T-helper 1 cell treated with Interleukin-12 subunit alpha and Interleukin-12 subunit beta and Interleukin-4 antibody, amounts not matched to agents 30 μg/mL and 1 μg/mL, for 36 hours (primary cell): ENCODE measurements at regions not wholly inside any gene's neighbourhood (a gene's known extent, or its start where the extent isn't known, plus 50 kb on each side); places are given as distances from the start of the nearest gene placed in this dataset.
"Not testable (repeated sequence)": the region's sequence is repeated elsewhere in the genome, so short reads cannot be mapped to it uniquely, and the experiment has no call there.

Source experiments
- H3K27ac Mint-ChIP-seq: one replicate; pipeline ENCODE4 v1.8.0; 2021; ENCODE audit warnings: mild to moderate bottlenecking, mixed read lengths
- H3K27me3 Mint-ChIP-seq: one replicate; pipeline ENCODE4 v1.8.0; 2021; ENCODE audit warnings: low read depth, mixed read lengths
- H3K36me3 Mint-ChIP-seq: one replicate; pipeline ENCODE4 v1.8.0; 2021; ENCODE audit warnings: low read depth, mixed read lengths
- H3K4me1 Mint-ChIP-seq: one replicate; pipeline ENCODE4 v1.8.0; 2021; ENCODE audit warnings: low read depth, mixed read lengths
- H3K4me3 Mint-ChIP-seq: one replicate; pipeline ENCODE4 v1.8.0; 2021; ENCODE audit warnings: mild to moderate bottlenecking, moderate library complexity, mixed read lengths
- H3K9me3 Mint-ChIP-seq: one replicate; pipeline ENCODE4 v1.8.0; 2021; ENCODE audit warnings: mixed read lengths

GRCh38 chr2:83879127-83879526 lies 580.0 kb downstream of the SUCLG1 start:
- Mint-ChIP-seq H3K4me3 (no peak overlapping the region), H3K36me3 (no peaks in the 10 kb centered on the region), H3K4me1 (no peaks in the 10 kb centered on the region), H3K27ac (no peak overlapping the region), H3K9me3 (peaks cover 38% of the 10 kb centered on the region), H3K27me3 (no peaks in the 10 kb centered on the region)

- peaks cover 43% of the 10 kb centered on the region for H3K9me3 Mint-ChIP-seq
- not testable (repeated sequence) for H3K4me1 Mint-ChIP-seq, H3K36me3 Mint-ChIP-seq, H3K4me3 Mint-ChIP-seq, H3K27me3 Mint-ChIP-seq, H3K27ac Mint-ChIP-seq
Observed at GRCh38 chr2:83877261-83877660, 581.8 kb downstream of the SUCLG1 start.

DNA sequence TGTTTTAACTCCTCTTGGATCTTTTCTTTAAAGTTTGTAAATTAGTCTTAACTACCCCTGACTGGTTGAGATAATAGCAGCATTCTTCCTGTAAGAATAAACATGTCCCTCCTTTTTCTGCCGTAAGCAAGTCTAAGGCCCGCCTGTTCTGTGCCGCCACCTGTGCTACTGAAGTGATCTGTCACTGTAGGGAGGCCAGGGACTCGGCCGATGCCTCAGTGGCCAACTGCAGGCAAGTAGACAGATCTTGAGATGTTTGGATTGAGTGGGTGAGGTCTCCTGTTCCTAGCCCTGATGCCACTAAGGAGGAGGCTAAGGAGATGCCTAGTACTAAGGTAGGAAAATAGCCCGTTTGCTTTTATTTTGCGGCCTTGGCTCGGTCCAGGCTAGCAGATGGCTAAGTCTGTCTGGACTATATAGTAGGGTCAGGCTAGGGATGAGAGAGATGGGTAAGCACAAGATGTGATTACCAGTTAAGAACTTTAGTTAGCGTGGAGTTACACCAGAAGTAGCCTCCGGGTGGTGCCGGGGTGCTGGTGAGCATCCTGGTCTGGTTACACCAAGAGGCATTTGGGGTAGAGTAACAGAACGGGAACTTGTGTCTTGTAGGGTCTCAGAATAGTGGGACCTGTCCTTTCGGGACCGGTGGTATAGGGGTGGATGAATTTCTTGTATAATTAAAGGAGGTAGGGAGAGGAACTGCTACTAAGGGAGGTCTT lies 584.2 kb downstream of the SUCLG1 start:
- H3K4me3 Mint-ChIP-seq: no peak overlapping the region
- H3K27me3 Mint-ChIP-seq: no peaks in the 10 kb centered on the region
- H3K9me3 Mint-ChIP-seq: peaks cover 41% of the 10 kb centered on the region
- H3K27ac Mint-ChIP-seq: no peak overlapping the region
- H3K36me3 Mint-ChIP-seq: no peaks in the 10 kb centered on the region
- no peaks in the 10 kb centered on the region for H3K4me1 Mint-ChIP-seq

DNA sequence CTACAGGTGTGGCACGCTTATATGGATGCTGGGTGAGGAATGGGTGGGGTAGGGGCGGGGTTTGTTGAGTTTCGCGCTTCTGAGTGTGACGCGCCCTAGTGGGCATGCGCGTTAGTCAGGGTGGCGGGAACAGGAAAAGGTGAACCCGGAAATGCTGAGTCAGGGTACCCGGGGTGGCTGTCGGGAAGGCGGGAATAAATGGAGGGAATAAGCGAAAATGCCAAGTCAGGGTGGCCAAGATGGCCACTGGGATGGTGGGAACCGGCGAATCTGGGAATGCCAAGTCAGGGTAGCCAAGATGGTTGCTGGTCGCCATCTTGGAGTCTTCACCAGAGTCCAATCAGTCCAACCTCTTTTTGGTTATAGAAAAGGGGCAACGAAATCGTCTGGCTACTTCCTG lies 585.0 kb downstream of the SUCLG1 start:
- Mint-ChIP-seq H3K36me3 (no peaks in the 10 kb centered on the region), H3K9me3 (peaks cover 41% of the 10 kb centered on the region), H3K27me3 (no peaks in the 10 kb centered on the region), H3K4me3 (no peak overlapping the region), H3K4me1 (no peaks in the 10 kb centered on the region), H3K27ac (no peak overlapping the region)

GRCh38 chr2:83873110-83873509 lies 586.0 kb downstream of the SUCLG1 start:
- no peak overlapping the region for H3K4me3 Mint-ChIP-seq
- H3K9me3 Mint-ChIP-seq: peaks cover 34% of the 10 kb centered on the region
- H3K27me3 Mint-ChIP-seq: no peaks in the 10 kb centered on the region
- no peaks in the 10 kb centered on the region for H3K4me1 Mint-ChIP-seq
- H3K36me3 Mint-ChIP-seq: no peaks in the 10 kb centered on the region
- no peak overlapping the region for H3K27ac Mint-ChIP-seq

GRCh38 chr2:83866211-83866610 lies 592.9 kb downstream of the SUCLG1 start:
- no peak overlapping the region for H3K4me3 Mint-ChIP-seq
- H3K36me3 Mint-ChIP-seq: no peaks in the 10 kb centered on the region
- no peaks in the 10 kb centered on the region for H3K4me1 Mint-ChIP-seq
- H3K9me3 Mint-ChIP-seq: no peaks in the 10 kb centered on the region
- no peak overlapping the region for H3K27ac Mint-ChIP-seq
- no peaks in the 10 kb centered on the region for H3K27me3 Mint-ChIP-seq

DNA sequence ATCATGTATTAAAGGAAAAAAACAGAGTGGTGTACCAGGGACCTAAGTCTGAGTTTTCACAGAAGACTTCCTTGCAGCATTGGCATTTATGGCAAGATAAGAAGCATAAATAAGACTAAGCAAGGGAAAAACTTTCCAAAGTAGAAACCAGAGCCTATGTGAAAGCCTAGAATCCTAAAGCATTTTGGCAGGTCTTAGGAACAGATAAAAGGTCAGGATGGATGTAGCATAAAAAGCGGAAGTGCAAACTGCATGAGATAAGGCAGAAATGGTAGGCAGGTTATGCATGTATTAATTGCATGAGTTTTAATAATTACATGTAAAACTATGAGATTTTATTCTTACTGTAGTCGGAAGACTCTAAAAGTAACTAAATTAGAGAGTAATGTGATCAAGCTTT lies 596.5 kb downstream of the SUCLG1 start:
- Mint-ChIP-seq H3K4me3 (no peak overlapping the region), H3K27me3 (no peaks in the 10 kb centered on the region), H3K27ac (no peak overlapping the region), H3K9me3 (no peaks in the 10 kb centered on the region), H3K36me3 (no peaks in the 10 kb centered on the region), H3K4me1 (no peaks in the 10 kb centered on the region)

GRCh38 chr2:83860320-83860719 lies 598.8 kb downstream of the SUCLG1 start:
- H3K27ac Mint-ChIP-seq: no peak overlapping the region
- H3K4me1 Mint-ChIP-seq: no peaks in the 10 kb centered on the region
- H3K36me3 Mint-ChIP-seq: no peaks in the 10 kb centered on the region
- no peaks in the 10 kb centered on the region for H3K27me3 Mint-ChIP-seq
- H3K9me3 Mint-ChIP-seq: no peaks in the 10 kb centered on the region
- H3K4me3 Mint-ChIP-seq: no peak overlapping the region

GRCh38 chr2:83859553-83859952 lies 599.5 kb downstream of the SUCLG1 start:
- H3K4me3 Mint-ChIP-seq: no peak overlapping the region
- H3K4me1 Mint-ChIP-seq: no peaks in the 10 kb centered on the region
- no peak overlapping the region for H3K27ac Mint-ChIP-seq
- no peaks in the 10 kb centered on the region for H3K36me3 Mint-ChIP-seq
- H3K27me3 Mint-ChIP-seq: no peaks in the 10 kb centered on the region
- H3K9me3 Mint-ChIP-seq: no peaks in the 10 kb centered on the region

GRCh38 chr2:83851066-83851465 lies 608.0 kb downstream of the SUCLG1 start:
- H3K9me3 Mint-ChIP-seq: no peaks in the 10 kb centered on the region
- no peak overlapping the region for H3K4me3 Mint-ChIP-seq
- H3K36me3 Mint-ChIP-seq: no peaks in the 10 kb centered on the region
- H3K4me1 Mint-ChIP-seq: no peaks in the 10 kb centered on the region
- H3K27ac Mint-ChIP-seq: no peak overlapping the region
- H3K27me3 Mint-ChIP-seq: no peaks in the 10 kb centered on the region

- no peaks in the 10 kb centered on the region for H3K27me3 Mint-ChIP-seq
- H3K27ac Mint-ChIP-seq: no peak overlapping the region
- H3K9me3 Mint-ChIP-seq: no peaks in the 10 kb centered on the region
- H3K36me3 Mint-ChIP-seq: no peaks in the 10 kb centered on the region
- no peak overlapping the region for H3K4me3 Mint-ChIP-seq
- no peaks in the 10 kb centered on the region for H3K4me1 Mint-ChIP-seq
Observed at GRCh38 chr2:83850071-83850725, 608.9 kb downstream of the SUCLG1 start.

- Mint-ChIP-seq H3K27me3 (no peaks in the 10 kb centered on the region), H3K36me3 (no peaks in the 10 kb centered on the region), H3K4me1 (no peaks in the 10 kb centered on the region), H3K27ac (no peak overlapping the region), H3K4me3 (no peak overlapping the region), H3K9me3 (no peaks in the 10 kb centered on the region)
Observed at GRCh38 chr2:83844490-83844889, 614.6 kb downstream of the SUCLG1 start.

GRCh38 chr2:83842421-83842820 lies 616.7 kb downstream of the SUCLG1 start:
- Mint-ChIP-seq H3K27ac (no peak overlapping the region), H3K9me3 (no peaks in the 10 kb centered on the region), H3K4me3 (no peak overlapping the region), H3K36me3 (no peaks in the 10 kb centered on the region), H3K4me1 (no peaks in the 10 kb centered on the region), H3K27me3 (no peaks in the 10 kb centered on the region)

- H3K27me3 Mint-ChIP-seq: no peaks in the 10 kb centered on the region
- H3K27ac Mint-ChIP-seq: no peak overlapping the region
- no peaks in the 10 kb centered on the region for H3K4me1 Mint-ChIP-seq
- no peak overlapping the region for H3K4me3 Mint-ChIP-seq
- H3K36me3 Mint-ChIP-seq: no peaks in the 10 kb centered on the region
- no peaks in the 10 kb centered on the region for H3K9me3 Mint-ChIP-seq
Observed at GRCh38 chr2:83837823-83838222, 621.3 kb downstream of the SUCLG1 start.

DNA sequence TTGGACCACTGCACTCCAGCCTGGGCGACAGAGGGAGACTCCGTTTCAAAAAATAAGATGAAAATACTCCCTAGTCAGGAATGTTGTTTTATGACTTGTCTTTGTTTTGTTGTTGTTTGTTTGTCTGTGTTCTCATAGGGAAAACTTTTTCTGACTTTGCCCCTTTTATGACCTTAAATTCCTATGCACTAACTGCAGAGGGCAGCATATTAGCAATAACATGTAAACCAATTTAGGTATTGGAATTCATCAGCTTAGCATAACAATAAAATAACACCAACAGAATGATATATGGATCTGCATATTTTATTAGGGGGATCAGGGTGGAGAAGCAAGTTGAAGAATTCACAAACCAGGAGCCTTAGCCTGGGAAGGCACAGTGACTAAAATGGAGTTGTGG lies 631.5 kb downstream of the SUCLG1 start:
- H3K4me3 Mint-ChIP-seq: no peak overlapping the region
- no peaks in the 10 kb centered on the region for H3K9me3 Mint-ChIP-seq
- no peaks in the 10 kb centered on the region for H3K4me1 Mint-ChIP-seq
- H3K36me3 Mint-ChIP-seq: no peaks in the 10 kb centered on the region
- no peak overlapping the region for H3K27ac Mint-ChIP-seq
- H3K27me3 Mint-ChIP-seq: no peaks in the 10 kb centered on the region
